Esophagus squamous epithelium (tissue), 4 donors: ENCODE measurements at regions not wholly inside any gene's neighbourhood (a gene's known extent, or its start where the extent isn't known, plus 50 kb on each side); places are given as distances from the start of the nearest gene placed in this dataset.

Source experiments
- POLR2A ChIP-seq, 4 donors: fragments of 450-650 bp; IDR thresholded peaks; one replicate each; pipeline ENCODE4 v1.6.1; 2017; ENCODE audit warnings: antibody characterized with exemption in 4 of 4, mild to moderate bottlenecking in 4 of 4, moderate library complexity in 3 of 4
- TF ChIP-seq, protein P1 (sequence below), 6 experiments: fragments of 450-650 bp in 4 of 6; fragments of 200-600 bp in 2 of 6; sonication (generic) in 2 of 6; IDR thresholded peaks; one replicate each; pipeline ENCODE4 v1.5.1; 2016 to 2019; ENCODE audit warnings: antibody characterized with exemption in 6 of 6, mild to moderate bottlenecking in 4 of 6, moderate library complexity in 4 of 6

DNA sequence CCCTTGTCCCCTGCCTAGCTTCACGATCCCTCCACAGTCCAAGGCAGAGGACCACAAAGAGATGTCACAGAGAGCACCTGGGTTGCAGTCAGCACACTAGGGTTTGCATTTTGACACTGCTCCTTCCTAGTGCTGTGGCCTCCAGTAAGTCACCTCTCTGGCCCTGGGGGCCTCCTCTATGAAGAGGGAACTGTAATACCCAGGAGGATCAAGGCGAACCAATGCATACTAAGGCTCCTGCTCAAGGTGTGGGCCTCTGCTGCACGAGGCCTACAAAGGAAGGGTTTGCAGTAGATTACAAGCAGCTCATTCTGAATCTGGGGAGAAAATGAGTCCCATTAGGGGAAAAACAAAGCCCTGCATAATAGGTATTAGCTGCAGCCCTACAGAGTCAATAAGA, 72.3 kb upstream of the FZD7 start:
- TF ChIP-seq, protein P1, sequence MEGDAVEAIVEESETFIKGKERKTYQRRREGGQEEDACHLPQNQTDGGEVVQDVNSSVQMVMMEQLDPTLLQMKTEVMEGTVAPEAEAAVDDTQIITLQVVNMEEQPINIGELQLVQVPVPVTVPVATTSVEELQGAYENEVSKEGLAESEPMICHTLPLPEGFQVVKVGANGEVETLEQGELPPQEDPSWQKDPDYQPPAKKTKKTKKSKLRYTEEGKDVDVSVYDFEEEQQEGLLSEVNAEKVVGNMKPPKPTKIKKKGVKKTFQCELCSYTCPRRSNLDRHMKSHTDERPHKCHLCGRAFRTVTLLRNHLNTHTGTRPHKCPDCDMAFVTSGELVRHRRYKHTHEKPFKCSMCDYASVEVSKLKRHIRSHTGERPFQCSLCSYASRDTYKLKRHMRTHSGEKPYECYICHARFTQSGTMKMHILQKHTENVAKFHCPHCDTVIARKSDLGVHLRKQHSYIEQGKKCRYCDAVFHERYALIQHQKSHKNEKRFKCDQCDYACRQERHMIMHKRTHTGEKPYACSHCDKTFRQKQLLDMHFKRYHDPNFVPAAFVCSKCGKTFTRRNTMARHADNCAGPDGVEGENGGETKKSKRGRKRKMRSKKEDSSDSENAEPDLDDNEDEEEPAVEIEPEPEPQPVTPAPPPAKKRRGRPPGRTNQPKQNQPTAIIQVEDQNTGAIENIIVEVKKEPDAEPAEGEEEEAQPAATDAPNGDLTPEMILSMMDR (IDR thresholded peaks at IDR 0.05) = no peak
- TF ChIP-seq POLR2A (IDR thresholded peaks at IDR 0.05) = no peak
